Activated CD4-positive, alpha-beta T cell treated with anti-CD3 and anti-CD28 coated beads, Interleukin-2, amount 10 ng/mL, durations not matched to agents 7 days and 5 days (primary cell): ENCODE measurements at regions not wholly inside any gene's neighbourhood (a gene's known extent, or its start where the extent isn't known, plus 50 kb on each side); places are given as distances from the start of the nearest gene placed in this dataset.

ENCODE experiments used
- CTCF ChIA-PET: fragments of 350-600 bp; sonication (Branson Sonifier 250); formaldehyde crosslinking; loops from one replicate; lab custom pipeline; 2021; ENCODE audit warnings: antibody characterized with exemption; lab: Charles Lee
- POLR2A ChIA-PET: fragments of 350-600 bp; sonication (Branson Sonifier 250); formaldehyde crosslinking; loops from one replicate; lab custom pipeline; 2021; ENCODE audit warnings: antibody characterized with exemption; lab: Charles Lee
- DNase-seq: peaks from one replicate; pipeline ENCODE4 v3.0.0-alpha.2; 2020
- H3K27ac Mint-ChIP-seq: one replicate; pipeline ENCODE4 v1.8.0; 2021; ENCODE audit warnings: mild to moderate bottlenecking, moderate library complexity, mixed read lengths
- H3K27me3 Mint-ChIP-seq: one replicate; pipeline ENCODE4 v1.8.0; 2021; ENCODE audit warnings: mixed read lengths
- H3K36me3 Mint-ChIP-seq: one replicate; pipeline ENCODE4 v1.8.0; 2021; ENCODE audit warnings: low read depth, mixed read lengths
- H3K4me1 Mint-ChIP-seq: one replicate; pipeline ENCODE4 v1.8.0; 2021; ENCODE audit warnings: mixed read lengths
- H3K4me3 Mint-ChIP-seq: one replicate; pipeline ENCODE4 v1.8.0; 2021; ENCODE audit warnings: mild to moderate bottlenecking, moderate library complexity, mixed read lengths
- H3K9me3 Mint-ChIP-seq: one replicate; pipeline ENCODE4 v1.8.0; 2021; ENCODE audit warnings: mixed read lengths

- no peaks in the 10 kb centered on the region for H3K4me1 Mint-ChIP-seq
- CTCF ChIA-PET: no interaction called here
- no peak overlapping the region for H3K27ac Mint-ChIP-seq
- no peaks in the 10 kb centered on the region for H3K36me3 Mint-ChIP-seq
- peaks cover 5% of the 10 kb centered on the region for H3K27me3 Mint-ChIP-seq
- POLR2A ChIA-PET: no interaction called here
- H3K9me3 Mint-ChIP-seq: no peaks in the 10 kb centered on the region
- no peak overlapping the region for H3K4me3 Mint-ChIP-seq
- no peak for DNase-seq
Observed at GRCh38 chr6:4582506-4583417, 193.4 kb upstream of the CDYL start.

- Mint-ChIP-seq H3K4me3 (no peak overlapping the region), H3K4me1 (no peaks in the 10 kb centered on the region), H3K9me3 (no peaks in the 10 kb centered on the region), H3K27me3 (peaks cover 5% of the 10 kb centered on the region), H3K36me3 (no peaks in the 10 kb centered on the region), H3K27ac (no peak overlapping the region)
- DNase-seq: no peak
- POLR2A ChIA-PET: no interaction called here
- CTCF ChIA-PET: no interaction called here
Observed at GRCh38 chr6:4581468-4582385, 194.5 kb upstream of the CDYL start.

GRCh38 chr6:4580361-4580760 lies 195.8 kb upstream of the CDYL start:
- no peak for DNase-seq
- ChIA-PET CTCF (no interaction called here), POLR2A (no interaction called here)
- no peak overlapping the region for H3K4me3 Mint-ChIP-seq
- H3K9me3 Mint-ChIP-seq: no peaks in the 10 kb centered on the region
- no peaks in the 10 kb centered on the region for H3K36me3 Mint-ChIP-seq
- H3K27ac Mint-ChIP-seq: no peak overlapping the region
- H3K4me1 Mint-ChIP-seq: no peaks in the 10 kb centered on the region
- H3K27me3 Mint-ChIP-seq: peaks cover 5% of the 10 kb centered on the region

DNA sequence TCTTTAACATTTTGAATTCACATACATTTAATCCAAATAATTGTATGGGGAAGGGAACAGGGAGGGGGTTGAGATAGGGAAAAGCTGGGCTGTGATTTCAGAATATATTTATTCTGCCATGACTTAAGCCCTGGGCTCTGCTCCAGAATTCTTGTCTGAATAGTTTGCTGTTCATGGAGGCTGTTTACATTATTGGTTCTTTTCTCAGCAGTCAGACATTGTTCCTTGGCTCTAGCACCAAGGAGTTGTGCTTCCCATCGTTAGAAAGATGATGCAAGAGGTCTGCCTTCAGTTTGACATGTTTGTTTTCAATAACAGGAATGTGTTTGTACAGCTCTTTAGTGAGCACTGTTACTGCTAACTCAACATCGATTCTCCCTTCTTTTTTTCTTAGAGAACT lies 198.8 kb upstream of the CDYL start:
- Mint-ChIP-seq H3K4me1 (no peaks in the 10 kb centered on the region), H3K4me3 (no peak overlapping the region), H3K36me3 (no peaks in the 10 kb centered on the region), H3K9me3 (no peaks in the 10 kb centered on the region), H3K27ac (no peak overlapping the region), H3K27me3 (peaks cover 3% of the 10 kb centered on the region)
- ChIA-PET POLR2A (no interaction called here), CTCF (no interaction called here)
- DNase-seq: no peak

DNA sequence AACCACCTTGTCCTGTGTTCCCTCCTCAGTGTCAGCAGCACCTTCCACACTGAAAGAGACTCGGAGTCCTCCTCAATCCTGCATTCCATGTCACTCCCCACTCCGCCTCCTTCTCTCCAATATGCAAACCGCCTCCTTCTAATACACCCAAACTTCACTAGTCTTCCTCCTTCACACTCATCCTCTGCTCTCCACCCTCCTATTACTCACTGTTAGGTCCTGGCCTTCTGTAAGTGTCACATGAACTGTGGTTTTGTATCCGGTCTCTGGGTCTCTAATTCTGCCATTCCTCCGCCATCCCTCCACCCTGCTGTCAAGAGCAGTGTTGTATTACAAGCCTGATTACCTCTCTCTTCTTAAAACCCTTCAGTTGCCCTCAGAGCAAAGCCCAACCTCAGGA lies 200.5 kb upstream of the CDYL start:
- CTCF ChIA-PET: no interaction called here
- no peak for DNase-seq

DNA sequence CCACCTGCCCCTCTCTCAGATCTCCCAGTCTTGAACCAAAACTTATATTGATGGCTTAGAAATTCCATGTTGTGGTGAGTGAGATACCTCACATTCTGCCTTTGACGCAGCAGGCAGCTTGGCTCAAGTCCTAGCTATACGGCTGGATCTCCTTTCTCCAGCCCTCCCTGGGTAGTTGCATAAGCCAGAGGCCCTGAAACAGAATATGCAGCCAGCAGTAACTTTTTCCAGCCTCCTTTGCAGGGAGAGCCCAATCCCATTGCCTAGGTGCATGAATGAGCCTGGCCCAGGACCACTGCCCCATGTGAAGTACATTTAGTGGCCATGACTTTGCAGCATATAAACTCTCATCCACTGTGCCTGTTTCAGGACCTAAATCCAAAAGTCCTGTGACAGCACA lies 202.2 kb upstream of the CDYL start:
- Mint-ChIP-seq H3K27me3 (peaks cover 3% of the 10 kb centered on the region), H3K4me1 (no peaks in the 10 kb centered on the region), H3K4me3 (no peak overlapping the region), H3K9me3 (peaks cover 5% of the 10 kb centered on the region), H3K27ac (no peak overlapping the region), H3K36me3 (no peaks in the 10 kb centered on the region)
- ChIA-PET POLR2A (no interaction called here), CTCF (no interaction called here)
- no peak for DNase-seq

More for the DNA sequence above, 200.5 kb upstream of the CDYL start:
- POLR2A ChIA-PET: no interaction called here
- H3K4me1 Mint-ChIP-seq: no peaks in the 10 kb centered on the region
- H3K9me3 Mint-ChIP-seq: peaks cover 3% of the 10 kb centered on the region
- no peak overlapping the region for H3K4me3 Mint-ChIP-seq
- H3K27ac Mint-ChIP-seq: no peak overlapping the region
- H3K36me3 Mint-ChIP-seq: no peaks in the 10 kb centered on the region
- peaks cover 3% of the 10 kb centered on the region for H3K27me3 Mint-ChIP-seq

GRCh38 chr6:4571011-4571410 lies 205.2 kb upstream of the CDYL start:
- Mint-ChIP-seq H3K27me3 (no peaks in the 10 kb centered on the region), H3K4me1 (no peaks in the 10 kb centered on the region), H3K27ac (peak overlapping the region; percentile 36), H3K36me3 (no peaks in the 10 kb centered on the region), H3K4me3 (no peak overlapping the region), H3K9me3 (peaks cover 5% of the 10 kb centered on the region)
- ChIA-PET CTCF (no interaction called here), POLR2A (no interaction called here)
- DNase-seq: no peak

DNA sequence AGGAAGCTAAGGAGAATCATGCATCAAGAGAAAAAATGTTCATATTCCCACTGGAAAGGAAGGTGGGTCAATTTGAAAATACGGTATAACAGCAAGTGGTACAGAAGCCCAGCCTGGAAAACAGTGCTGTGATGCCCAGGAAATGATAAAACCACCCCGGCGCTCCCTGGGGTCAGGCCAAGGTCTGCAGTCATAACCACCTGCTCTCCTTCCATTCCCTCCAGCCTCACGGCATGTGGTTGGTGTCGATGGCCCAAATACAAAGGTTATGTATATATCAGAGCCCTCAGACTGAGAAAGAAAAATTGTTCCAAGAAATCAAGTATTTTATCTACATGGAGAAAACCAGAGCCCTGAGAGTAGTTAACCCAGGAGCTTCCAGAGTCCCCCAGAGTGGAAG lies 208.1 kb upstream of the CDYL start:
- Mint-ChIP-seq H3K27me3 (no peaks in the 10 kb centered on the region), H3K27ac (no peak overlapping the region), H3K4me1 (no peaks in the 10 kb centered on the region), H3K9me3 (peaks cover 5% of the 10 kb centered on the region), H3K4me3 (no peak overlapping the region), H3K36me3 (no peaks in the 10 kb centered on the region)
- POLR2A ChIA-PET: no interaction called here
- CTCF ChIA-PET: no interaction called here
- no peak for DNase-seq

- ChIA-PET POLR2A (no interaction called here), CTCF (no interaction called here)
- no peaks in the 10 kb centered on the region for H3K4me1 Mint-ChIP-seq
Observed at GRCh38 chr6:4567141-4567540, 209.1 kb upstream of the CDYL start.

DNA sequence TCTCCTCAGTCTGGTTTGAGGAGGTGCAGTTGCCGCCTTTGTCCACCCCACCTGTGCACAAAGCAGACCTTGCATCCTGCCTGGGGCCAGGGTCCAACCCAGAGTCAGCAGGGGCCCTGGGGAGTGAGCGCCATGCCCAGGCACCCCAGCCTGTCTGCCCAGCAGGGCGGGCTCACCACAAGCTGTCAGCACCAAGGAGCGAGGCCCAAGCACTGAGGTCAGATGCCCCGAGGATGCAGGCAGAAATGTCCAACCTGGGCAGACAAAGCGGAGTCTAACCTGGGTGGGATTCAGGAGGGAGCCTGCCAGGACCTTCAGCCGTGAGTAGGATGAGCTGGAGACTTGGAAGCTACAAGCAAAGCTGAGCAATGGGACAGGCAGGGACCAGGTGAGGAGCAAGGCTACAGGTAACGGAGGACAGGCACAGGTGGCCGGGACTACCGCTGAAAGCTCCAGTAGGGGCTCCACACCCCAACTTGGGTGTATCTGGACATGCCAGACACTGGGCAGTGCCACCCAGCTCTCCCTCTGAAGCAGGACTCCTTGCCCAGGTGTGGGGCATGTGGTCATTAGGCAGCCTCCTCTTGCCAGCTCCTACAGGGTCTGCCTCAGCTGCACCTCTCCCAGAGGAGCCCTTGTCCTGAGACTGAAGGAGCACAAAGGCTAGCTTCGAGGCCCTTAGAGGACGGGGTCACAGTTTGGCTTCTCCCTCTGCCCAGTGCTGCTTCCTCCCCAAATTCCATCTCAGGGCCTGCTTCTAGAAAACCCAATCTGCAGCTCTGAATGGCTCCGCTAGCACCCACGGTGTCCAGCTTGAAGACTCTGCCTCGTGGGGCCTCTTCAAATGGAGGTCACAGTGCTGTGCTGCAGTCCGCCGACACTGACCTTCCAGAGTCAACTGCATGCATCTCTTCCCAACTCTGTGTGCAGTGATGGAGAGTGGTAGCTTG lies 210.6 kb upstream of the CDYL start:
- no peaks in the 10 kb centered on the region for H3K36me3 Mint-ChIP-seq
- H3K27me3 Mint-ChIP-seq: no peaks in the 10 kb centered on the region
- ChIA-PET CTCF (no interaction called here), POLR2A (no interaction called here)
- no peaks in the 10 kb centered on the region for H3K4me1 Mint-ChIP-seq
- no peak for DNase-seq
- peaks cover 2% of the 10 kb centered on the region for H3K9me3 Mint-ChIP-seq
- no peak overlapping the region for H3K27ac Mint-ChIP-seq
- no peak overlapping the region for H3K4me3 Mint-ChIP-seq

More at GRCh38 chr6:4567141-4567540, 209.1 kb upstream of the CDYL start:
- DNase-seq: no peak
- H3K27ac Mint-ChIP-seq: no peak overlapping the region
- no peaks in the 10 kb centered on the region for H3K36me3 Mint-ChIP-seq
- H3K9me3 Mint-ChIP-seq: peaks cover 5% of the 10 kb centered on the region
- no peak overlapping the region for H3K4me3 Mint-ChIP-seq
- H3K27me3 Mint-ChIP-seq: no peaks in the 10 kb centered on the region

DNA sequence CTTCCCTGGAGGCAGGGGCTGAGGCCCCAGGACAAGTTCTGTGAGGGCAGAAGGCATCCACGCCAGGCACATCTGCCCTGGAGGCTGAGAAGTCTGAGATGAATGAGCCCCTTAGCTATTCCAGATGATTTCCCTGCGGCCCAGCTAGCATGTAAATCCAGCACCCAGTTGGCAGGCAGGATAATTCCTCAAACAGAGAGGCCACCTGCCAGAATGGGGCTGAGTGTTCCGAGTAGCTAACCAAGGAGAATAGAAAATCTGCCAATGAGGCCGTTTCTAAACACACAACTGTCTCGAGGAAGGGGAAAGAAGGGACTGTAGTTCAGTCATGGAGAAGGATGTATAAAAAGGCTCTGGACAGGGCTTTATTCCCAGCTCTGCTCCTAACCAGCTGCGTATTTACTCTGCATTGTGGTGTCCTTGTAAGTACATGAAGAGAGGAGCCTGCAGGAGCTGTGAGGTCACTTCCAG lies 211.4 kb upstream of the CDYL start:
- H3K27me3 Mint-ChIP-seq: no peaks in the 10 kb centered on the region
- POLR2A ChIA-PET: no interaction called here
- H3K4me1 Mint-ChIP-seq: no peaks in the 10 kb centered on the region
- no peak overlapping the region for H3K27ac Mint-ChIP-seq
- H3K4me3 Mint-ChIP-seq: no peak overlapping the region
- no peak for DNase-seq
- CTCF ChIA-PET: no interaction called here
- no peaks in the 10 kb centered on the region for H3K9me3 Mint-ChIP-seq
- no peaks in the 10 kb centered on the region for H3K36me3 Mint-ChIP-seq

- no peak for DNase-seq
- ChIA-PET POLR2A (no interaction called here), CTCF (no interaction called here)
- Mint-ChIP-seq H3K4me1 (no peaks in the 10 kb centered on the region), H3K9me3 (no peaks in the 10 kb centered on the region), H3K36me3 (no peaks in the 10 kb centered on the region), H3K27me3 (no peaks in the 10 kb centered on the region), H3K27ac (no peak overlapping the region), H3K4me3 (no peak overlapping the region)
Observed at GRCh38 chr6:4563877-4564276, 212.3 kb upstream of the CDYL start.
